ENCODE measurements at regions not wholly inside any gene's neighbourhood (a gene's known extent, or its start where the extent isn't known, plus 50 kb on each side); places are given as distances from the start of the nearest gene placed in this dataset.

GRCh38 chr22:42320443-42321416, 50.3 kb upstream of the TCF20 start (continued):
- no peak for TF ChIP-seq ZNF462 (CRISPR knock-in tag; IDR thresholded peaks at IDR 0.05)
